ENCODE measurements at regions not wholly inside any gene's neighbourhood (a gene's known extent, or its start where the extent isn't known, plus 50 kb on each side); places are given as distances from the start of the nearest gene placed in this dataset.
A peak's percentile ranks its signal among the peaks of the same experiment; 100 is the strongest.

- Mint-ChIP-seq H3K36me3 (no peaks in the 10 kb centered on the region), H3K27ac (no peak overlapping the region), H3K4me3 (no peak overlapping the region), H3K27me3 (peaks cover 12 to 26% of the 10 kb centered on the region in 2 donors), H3K9me3 (peaks cover 6% of the 10 kb centered on the region), H3K4me1 (ENCODE audit: low read depth in 2 of 2) (peaks cover 2 to 4% of the 10 kb centered on the region in 2 donors)
- DNase-seq (ENCODE audit: low spot score) (no peak), ATAC-seq (no peak)
Measured at GRCh38 chr15:66905954-66906353, 159.4 kb upstream of the SMAD3 start.

- H3K9me3 Mint-ChIP-seq, result peaks cover 6% of the 10 kb centered on the region
- no peak for ATAC-seq
- peaks cover 12 to 26% of the 10 kb centered on the region in 2 donors for H3K27me3 Mint-ChIP-seq
- no peak for DNase-seq (ENCODE audit: low spot score)
- peaks cover 2 to 4% of the 10 kb centered on the region in 2 donors for H3K4me1 Mint-ChIP-seq (ENCODE audit: low read depth in 2 of 2)
- no peak overlapping the region for H3K27ac Mint-ChIP-seq
- no peaks in the 10 kb centered on the region for H3K36me3 Mint-ChIP-seq
- H3K4me3 Mint-ChIP-seq, result no peak overlapping the region
Measured at GRCh38 chr15:66906668-66907614, 158.5 kb upstream of the SMAD3 start.

DNA sequence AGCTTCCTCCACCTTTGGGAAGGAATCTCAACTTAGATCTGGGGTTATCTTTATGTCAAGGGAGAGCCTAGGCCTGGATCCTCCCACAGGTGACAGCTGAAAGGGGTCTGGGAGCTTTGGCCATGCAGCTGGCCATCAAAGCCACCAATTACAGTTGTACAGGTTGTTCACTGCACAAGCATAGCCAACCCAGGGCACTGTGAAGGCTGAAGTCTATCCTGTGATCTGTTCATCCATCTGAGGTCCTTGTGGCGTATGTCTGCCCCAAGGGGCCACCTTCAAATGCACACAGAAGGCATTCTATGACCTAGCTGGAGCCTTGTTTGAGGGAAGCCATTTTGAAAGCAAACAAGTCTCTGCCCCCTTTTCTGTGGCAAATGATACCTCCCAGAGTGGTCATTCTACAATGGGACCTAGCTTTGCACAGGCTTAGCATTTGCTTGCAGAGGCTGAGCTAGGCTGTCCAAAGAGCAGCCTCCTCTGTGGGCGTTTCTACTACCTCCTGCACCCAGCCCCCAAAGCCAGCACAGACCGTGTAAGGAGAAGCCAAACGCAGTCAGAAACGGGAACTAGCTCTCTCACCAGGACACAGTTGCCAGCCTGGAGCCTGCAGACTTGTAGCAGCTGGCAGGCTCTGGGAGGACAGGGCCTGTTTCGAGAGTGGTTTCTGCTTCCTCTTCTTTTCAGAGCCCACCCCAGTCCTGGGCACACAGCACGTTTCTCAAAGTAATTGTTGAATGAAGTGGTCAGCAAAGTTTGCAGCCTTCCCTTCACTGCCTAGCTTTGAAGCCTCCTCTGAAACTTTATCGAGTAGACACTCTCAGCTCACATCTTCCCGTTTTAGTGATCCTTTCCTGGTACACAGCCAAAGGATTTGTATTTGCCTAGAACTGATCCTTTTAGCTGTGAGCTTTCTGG is 157.3 kb upstream of the SMAD3 start:
- peaks cover 6% of the 10 kb centered on the region for H3K9me3 Mint-ChIP-seq
- peaks cover 12 to 26% of the 10 kb centered on the region in 2 donors for H3K27me3 Mint-ChIP-seq
- no peaks in the 10 kb centered on the region for H3K36me3 Mint-ChIP-seq
- no peak overlapping the region for H3K4me3 Mint-ChIP-seq
- no peak for ATAC-seq
- DNase-seq (ENCODE audit: low spot score), result no peak
- H3K4me1 Mint-ChIP-seq (ENCODE audit: low read depth in 2 of 2), result peaks cover 2 to 4% of the 10 kb centered on the region in 2 donors
- no peak overlapping the region for H3K27ac Mint-ChIP-seq

DNA sequence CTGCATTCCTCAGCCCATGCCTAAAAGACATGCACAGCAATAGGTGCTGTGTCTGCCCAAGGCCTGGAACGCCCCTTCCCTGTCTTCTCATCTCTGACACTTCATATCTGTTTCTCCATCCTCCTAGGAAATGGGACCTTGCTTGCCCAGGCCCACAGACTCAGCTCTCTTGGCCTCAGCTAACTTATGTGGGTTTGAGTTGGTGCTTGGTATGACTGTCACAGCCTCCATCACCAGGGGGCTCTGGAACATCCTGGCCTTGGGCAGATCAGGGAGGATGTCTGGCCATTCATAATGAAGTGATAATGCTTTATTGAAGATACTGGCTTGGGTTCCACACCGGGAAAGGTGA is 156.7 kb upstream of the SMAD3 start:
- H3K27ac Mint-ChIP-seq, result no peak overlapping the region
- H3K27me3 Mint-ChIP-seq, result peaks cover 12 to 24% of the 10 kb centered on the region in 2 donors
- H3K9me3 Mint-ChIP-seq, result peaks cover 6% of the 10 kb centered on the region
- DNase-seq (ENCODE audit: low spot score) (no peak), ATAC-seq (no peak)
- H3K36me3 Mint-ChIP-seq, result no peaks in the 10 kb centered on the region
- H3K4me1 Mint-ChIP-seq (ENCODE audit: low read depth in 2 of 2), result peaks cover 2 to 3% of the 10 kb centered on the region in 2 donors
- no peak overlapping the region for H3K4me3 Mint-ChIP-seq

DNA sequence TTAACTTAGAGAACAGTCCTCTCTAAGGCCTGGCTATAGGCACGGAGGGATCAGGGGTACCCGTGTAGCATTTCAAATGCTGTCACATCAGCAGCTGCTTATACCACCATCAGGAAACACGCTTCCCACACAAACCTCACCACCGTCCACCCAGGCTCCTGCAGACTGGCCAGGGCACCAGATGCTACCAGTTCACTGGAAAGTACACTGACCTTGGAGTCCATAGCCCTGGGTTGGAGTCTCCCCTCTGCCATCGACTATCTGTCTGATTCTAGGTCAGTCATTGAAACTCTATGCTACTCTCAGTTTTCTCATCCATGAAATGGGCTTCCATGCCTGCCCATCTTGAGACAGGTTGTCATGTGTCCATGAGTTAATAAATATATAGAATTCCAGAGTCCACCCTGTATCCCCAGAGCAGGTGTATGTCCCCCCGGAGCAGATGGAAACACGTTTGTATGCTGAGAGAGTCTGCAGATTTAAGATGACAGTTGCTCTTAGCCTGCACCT is 156.0 kb upstream of the SMAD3 start:
- Mint-ChIP-seq H3K27me3 (peaks cover 10 to 20% of the 10 kb centered on the region in 2 donors), H3K27ac (no peak overlapping the region), H3K4me3 (no peak overlapping the region), H3K4me1 (ENCODE audit: low read depth in 2 of 2) (no peaks in the 10 kb centered on the region), H3K9me3 (peaks cover 6% of the 10 kb centered on the region), H3K36me3 (no peaks in the 10 kb centered on the region)
- no peak for ATAC-seq
- no peak for DNase-seq (ENCODE audit: low spot score)

GRCh38 chr15:66911131-66911700 is 154.2 kb upstream of the SMAD3 start:
- H3K27ac Mint-ChIP-seq, result no peak overlapping the region
- H3K36me3 Mint-ChIP-seq, result no peaks in the 10 kb centered on the region

DNA sequence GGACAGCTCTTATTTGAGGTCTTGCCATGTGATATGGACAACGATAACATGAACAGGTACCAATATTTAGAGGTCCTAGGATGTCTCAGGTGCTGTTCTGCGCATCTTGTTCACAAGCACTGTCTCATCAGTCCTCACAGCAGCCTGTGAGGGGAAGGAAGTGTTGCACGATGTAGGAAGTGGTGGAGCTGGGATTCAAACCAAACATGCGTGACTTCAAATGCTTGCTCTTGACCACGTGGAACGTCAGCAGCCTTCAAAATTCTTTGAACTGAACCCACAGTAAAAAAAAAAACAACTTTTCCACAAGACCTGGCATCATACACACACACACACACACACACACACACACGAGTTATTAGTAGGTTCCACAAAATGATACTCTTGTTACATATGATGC is 153.4 kb upstream of the SMAD3 start:
- peak in 1 of 2 donors; percentile 50 for ATAC-seq
- DNase-seq (ENCODE audit: low spot score), result no peak
- Mint-ChIP-seq H3K4me3 (no peak overlapping the region), H3K27ac (no peak overlapping the region), H3K4me1 (ENCODE audit: low read depth in 2 of 2) (no peaks in the 10 kb centered on the region), H3K36me3 (peaks cover 4% of the 10 kb centered on the region), H3K27me3 (peaks cover 18 to 33% of the 10 kb centered on the region in 2 donors), H3K9me3 (no peaks in the 10 kb centered on the region)

More at GRCh38 chr15:66911131-66911700, 154.2 kb upstream of the SMAD3 start:
- Mint-ChIP-seq H3K27me3 (peaks cover 17 to 33% of the 10 kb centered on the region in 2 donors), H3K4me1 (ENCODE audit: low read depth in 2 of 2) (no peaks in the 10 kb centered on the region), H3K4me3 (no peak overlapping the region), H3K9me3 (peaks cover 5% of the 10 kb centered on the region)
- no peak for DNase-seq (ENCODE audit: low spot score)
- no peak for ATAC-seq

- H3K27me3 Mint-ChIP-seq, result peaks cover 20 to 37% of the 10 kb centered on the region in 2 donors
- no peaks in the 10 kb centered on the region for H3K9me3 Mint-ChIP-seq
- no peaks in the 10 kb centered on the region for H3K4me1 Mint-ChIP-seq (ENCODE audit: low read depth in 2 of 2)
- ATAC-seq (no peak), DNase-seq (ENCODE audit: low spot score) (no peak)
- no peak overlapping the region for H3K4me3 Mint-ChIP-seq
- H3K27ac Mint-ChIP-seq, result no peak overlapping the region
- H3K36me3 Mint-ChIP-seq, result peaks cover 7% of the 10 kb centered on the region
Measured at GRCh38 chr15:66912441-66912840, 153.0 kb upstream of the SMAD3 start.

- H3K9me3 Mint-ChIP-seq, result no peaks in the 10 kb centered on the region
- peaks cover 8% of the 10 kb centered on the region for H3K36me3 Mint-ChIP-seq
Measured at GRCh38 chr15:66917904-66918448, 147.4 kb upstream of the SMAD3 start.

DNA sequence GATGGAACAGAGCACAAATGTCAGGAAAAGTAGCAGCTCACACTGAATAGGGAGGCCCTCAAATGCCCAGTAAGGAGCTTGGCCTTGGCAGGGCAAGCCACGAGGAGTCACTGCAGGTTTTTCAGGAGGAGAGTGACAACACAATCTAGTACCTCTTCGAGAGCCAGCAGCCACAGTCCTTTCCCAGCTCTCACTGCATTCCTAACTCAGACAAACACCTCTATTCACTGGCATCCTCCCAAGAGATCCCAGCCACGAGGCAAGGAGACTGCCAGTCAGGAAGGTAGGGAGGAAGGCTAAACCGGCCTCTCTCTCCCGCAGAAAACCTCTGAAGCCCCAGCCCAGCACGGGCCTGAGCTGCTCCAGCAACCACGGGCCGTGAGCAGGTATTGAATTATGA is 146.0 kb upstream of the SMAD3 start:
- Mint-ChIP-seq H3K4me3 (no peak overlapping the region), H3K36me3 (peaks cover 8% of the 10 kb centered on the region), H3K27ac (no peak overlapping the region), H3K27me3 (peaks cover 37 to 70% of the 10 kb centered on the region in 2 donors), H3K4me1 (ENCODE audit: low read depth in 2 of 2) (peaks cover 0 to 5% of the 10 kb centered on the region in 2 donors), H3K9me3 (no peaks in the 10 kb centered on the region)
- ATAC-seq (no peak), DNase-seq (ENCODE audit: low spot score) (no peak)

More at GRCh38 chr15:66917904-66918448, 147.4 kb upstream of the SMAD3 start:
- no peak for DNase-seq (ENCODE audit: low spot score)
- Mint-ChIP-seq H3K4me1 (ENCODE audit: low read depth in 2 of 2) (peaks cover 0 to 4% of the 10 kb centered on the region in 2 donors), H3K27ac (no peak overlapping the region), H3K4me3 (no peak overlapping the region), H3K27me3 (peaks cover 30 to 56% of the 10 kb centered on the region in 2 donors)
- no peak for ATAC-seq

DNA sequence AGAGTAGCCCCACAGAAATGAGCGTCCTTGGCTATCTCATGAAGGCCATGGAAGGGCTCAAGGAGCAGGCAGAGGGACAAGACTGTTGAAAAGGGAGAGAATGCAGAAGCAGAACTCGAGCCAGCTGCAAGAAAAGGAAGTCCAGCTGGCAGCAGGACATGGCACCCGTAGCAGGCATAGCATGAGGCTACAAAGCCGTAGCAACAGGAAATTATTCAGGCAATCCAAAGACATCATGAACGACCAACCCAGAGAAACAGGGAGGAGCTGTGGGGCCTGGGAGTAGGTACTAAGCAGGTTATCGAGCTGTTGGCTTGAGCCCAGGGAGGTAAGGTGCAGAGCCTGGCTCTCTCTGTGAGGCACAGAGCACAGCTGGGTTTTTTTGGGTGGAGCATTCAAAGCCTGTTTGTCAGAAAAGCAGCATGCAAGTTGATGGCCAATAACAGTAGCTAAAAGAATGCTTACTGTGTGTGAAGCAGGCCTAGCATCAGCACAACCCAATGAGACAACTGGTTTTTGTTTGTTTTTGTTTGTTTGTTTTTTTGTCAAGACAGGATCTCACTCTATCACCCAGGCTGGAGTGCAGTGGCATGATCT is 144.0 kb upstream of the SMAD3 start:
- H3K4me3 Mint-ChIP-seq, result no peak overlapping the region
- no peak overlapping the region for H3K27ac Mint-ChIP-seq
- no peaks in the 10 kb centered on the region for H3K9me3 Mint-ChIP-seq
- peaks cover 27 to 58% of the 10 kb centered on the region in 2 donors for H3K27me3 Mint-ChIP-seq
- H3K36me3 Mint-ChIP-seq, result peaks cover 8% of the 10 kb centered on the region
- ATAC-seq, result no peak
- H3K4me1 Mint-ChIP-seq (ENCODE audit: low read depth in 2 of 2), result peaks cover 0 to 5% of the 10 kb centered on the region in 2 donors
- DNase-seq (ENCODE audit: low spot score), result no peak

- H3K9me3 Mint-ChIP-seq, result no peaks in the 10 kb centered on the region
- H3K4me3 Mint-ChIP-seq, result no peak overlapping the region
- no peak for ATAC-seq
Measured at GRCh38 chr15:66922608-66923007, 142.8 kb upstream of the SMAD3 start.

GRCh38 chr15:66923438-66923881 is 141.9 kb upstream of the SMAD3 start:
- peak; percentile 41 to 48 for ATAC-seq
- H3K36me3 Mint-ChIP-seq, result no peaks in the 10 kb centered on the region

More at GRCh38 chr15:66922608-66923007, 142.8 kb upstream of the SMAD3 start:
- Mint-ChIP-seq H3K36me3 (no peaks in the 10 kb centered on the region), H3K27me3 (peaks cover 20 to 46% of the 10 kb centered on the region in 2 donors), H3K27ac (no peak overlapping the region), H3K4me1 (ENCODE audit: low read depth in 2 of 2) (peaks cover 0 to 5% of the 10 kb centered on the region in 2 donors)
- DNase-seq (ENCODE audit: low spot score), result no peak

More at GRCh38 chr15:66923438-66923881, 141.9 kb upstream of the SMAD3 start:
- Mint-ChIP-seq H3K4me1 (ENCODE audit: low read depth in 2 of 2) (peaks cover 0 to 5% of the 10 kb centered on the region in 2 donors), H3K27me3 (peaks cover 20 to 47% of the 10 kb centered on the region in 2 donors), H3K27ac (no peak overlapping the region), H3K9me3 (no peaks in the 10 kb centered on the region), H3K4me3 (no peak overlapping the region)
- DNase-seq (ENCODE audit: low spot score), result no peak
